Astrocyte of the cerebellum (primary cell): ENCODE measurements at regions not wholly inside any gene's neighbourhood (a gene's known extent, or its start where the extent isn't known, plus 50 kb on each side); places are given as distances from the start of the nearest gene placed in this dataset.
"Not testable (repeated sequence)": the region's sequence is repeated elsewhere in the genome, so short reads cannot be mapped to it uniquely, and the experiment has no call there.

ENCODE experiments used
- DNase-seq: peaks from one replicate; pipeline ENCODE4 v3.0.0-alpha.2; 2011; ENCODE audit warnings: low read depth
- H3K4me3 ChIP-seq: 2 replicates; pipeline ENCODE4 v1.5.1; 2011; ENCODE audit warnings: mild to moderate bottlenecking, low read depth, low read length, moderate library complexity
- CTCF ChIP-seq: IDR thresholded peaks from 2 replicates; pipeline ENCODE4 v1.5.1; 2012; ENCODE audit warnings: low read length, low read depth, moderate library complexity, mild to moderate bottlenecking; ENCODE audit errors: missing control alignments
- in situ Hi-C: cut with HindIII; loops from 2 replicates; pipeline ENCODE4 v1.10.0; 2017; ENCODE audit warnings: low sequenced_read_pairs

DNA sequence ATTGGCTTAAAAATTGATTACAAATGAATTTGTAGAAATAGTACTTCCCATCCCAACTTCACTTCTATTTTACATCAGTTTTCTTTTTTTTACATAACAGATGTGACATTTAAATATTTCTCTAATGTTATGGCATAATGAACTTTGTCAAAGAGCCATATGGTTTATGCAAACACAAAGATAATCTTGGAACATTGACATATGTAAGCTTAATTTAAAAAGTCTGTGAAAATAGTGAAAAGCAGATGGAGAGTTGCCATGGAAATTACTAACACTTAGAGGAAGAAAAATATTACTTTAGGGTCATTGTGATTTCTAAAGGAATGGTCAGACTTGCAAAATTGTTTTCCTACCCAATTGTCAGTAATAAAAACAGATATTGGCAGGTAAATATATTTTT is 232.4 kb downstream of the AEBP2 start:
- TF ChIP-seq CTCF: no peak
- DNase-seq: no peak
- in situ Hi-C loops: no loop called here
- no peak overlapping the region for H3K4me3 ChIP-seq

- H3K4me3 ChIP-seq: no peak overlapping the region
- no peak for TF ChIP-seq CTCF
- no peak for DNase-seq
- in situ Hi-C loops: no loop called here
Measured at GRCh38 chr12:19674437-19674836, 235.1 kb downstream of the AEBP2 start.

DNA sequence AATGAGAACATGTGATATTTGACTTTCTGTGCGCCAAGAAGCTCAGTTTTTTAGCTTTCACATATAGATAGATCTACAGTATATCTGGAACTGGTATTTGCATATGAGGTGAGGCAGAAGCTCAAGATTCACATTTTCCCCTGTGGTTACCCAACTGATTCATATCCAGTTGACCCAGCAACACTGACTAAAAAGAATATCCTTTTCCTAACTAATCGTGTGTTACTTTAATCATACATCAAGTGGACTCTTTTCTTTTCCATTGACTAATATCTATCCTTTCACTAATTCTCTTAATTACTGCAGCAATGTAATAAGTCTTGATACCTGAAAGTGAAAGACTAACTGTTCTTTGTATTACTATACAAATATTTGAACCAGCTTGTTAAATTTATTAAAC is 236.1 kb downstream of the AEBP2 start:
- in situ Hi-C loops: no loop called here
- H3K4me3 ChIP-seq: no peak overlapping the region
- DNase-seq: no peak
- no peak for TF ChIP-seq CTCF

DNA sequence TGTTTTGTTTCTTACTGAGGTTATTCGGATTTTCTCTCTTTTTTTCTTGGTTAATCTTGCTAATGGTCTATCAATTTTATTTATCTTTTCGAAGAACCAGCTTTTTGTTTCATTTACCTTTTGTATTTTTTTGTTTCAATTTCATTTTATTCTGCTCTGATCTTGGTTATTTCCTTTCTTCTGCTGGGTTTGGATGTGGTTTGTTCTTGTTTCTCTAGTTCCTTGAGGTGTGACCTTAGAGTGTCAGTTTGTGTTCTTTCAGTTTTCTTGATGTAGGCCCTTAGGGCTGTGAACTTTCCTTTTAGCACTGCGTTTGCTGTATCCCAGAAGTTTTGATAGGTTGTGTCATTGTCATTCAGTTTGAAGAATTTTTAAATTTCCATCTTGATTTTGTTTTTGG is 239.2 kb downstream of the AEBP2 start:
- DNase-seq, H3K4me3 ChIP-seq, in situ Hi-C loops: not testable (repeated sequence)

DNA sequence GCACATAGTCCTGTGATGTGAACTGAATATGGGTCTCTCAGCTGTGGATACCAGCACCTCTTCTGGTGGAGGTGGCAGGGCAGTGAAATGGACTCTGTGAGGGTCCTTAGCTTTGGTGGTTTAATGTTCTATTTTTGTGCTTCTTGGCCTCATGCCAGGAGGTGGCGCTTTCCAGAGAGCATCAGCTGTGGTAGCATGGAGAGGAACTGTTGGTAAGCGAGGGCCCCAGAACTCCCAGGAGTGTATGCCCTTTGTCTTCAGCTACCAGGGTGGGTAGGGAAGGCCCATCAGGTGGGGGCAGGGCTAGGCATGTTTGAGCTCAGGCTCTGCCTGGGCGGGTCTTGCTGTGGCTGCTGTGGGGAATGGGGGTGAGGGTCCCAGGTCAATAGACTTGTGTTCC is 241.7 kb downstream of the AEBP2 start:
- in situ Hi-C loops: no loop called here
- no peak for TF ChIP-seq CTCF
- H3K4me3 ChIP-seq: no peak overlapping the region
- DNase-seq: no peak

- in situ Hi-C loops: no loop called here
- H3K4me3 ChIP-seq: no peak overlapping the region
- no peak for TF ChIP-seq CTCF
- no peak for DNase-seq
Measured at GRCh38 chr12:19683178-19683927, 244.1 kb downstream of the AEBP2 start.

GRCh38 chr12:19687371-19687770 is 248.1 kb downstream of the AEBP2 start:
- in situ Hi-C loops: no loop called here
- no peak overlapping the region for H3K4me3 ChIP-seq
- no peak for DNase-seq
- TF ChIP-seq CTCF: no peak
